ENCODE measurements at regions not wholly inside any gene's neighbourhood (a gene's known extent, or its start where the extent isn't known, plus 50 kb on each side); places are given as distances from the start of the nearest gene placed in this dataset.

DNA sequence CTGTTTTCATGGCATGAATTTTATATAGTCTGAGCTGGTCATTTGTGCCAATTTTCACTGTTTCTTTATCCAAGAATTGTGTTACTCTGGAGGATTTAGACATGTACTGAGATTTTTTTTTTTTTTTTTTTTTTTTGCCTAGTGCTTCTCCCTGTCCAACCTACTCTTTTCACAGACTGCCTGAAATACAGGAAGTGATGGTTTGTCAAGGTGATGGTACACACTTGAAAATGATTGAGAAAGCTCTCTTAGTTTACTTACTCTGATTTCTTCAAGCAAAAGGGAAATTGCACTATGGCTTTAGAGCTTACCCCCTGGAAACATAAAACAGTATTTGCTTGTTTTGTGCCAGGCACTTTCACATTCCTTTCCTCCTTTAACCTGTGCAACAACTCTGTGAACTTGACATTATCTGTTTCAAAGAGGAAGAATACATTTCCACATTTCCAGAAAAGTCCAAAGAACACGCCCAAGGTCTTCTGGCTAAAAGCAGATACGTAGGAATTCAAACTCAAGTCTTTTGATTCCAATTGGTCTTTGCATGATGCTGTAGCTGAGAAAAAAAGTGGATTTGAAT lies 181.1 kb downstream of the SLC15A5 start:
- ATAC-seq, result no peak
- in situ Hi-C loops (cut with HindIII; ENCODE audit: low pct_unique_long_range_greater_than_20kb, low sequenced_read_pairs), result no loop called here
- TF ChIP-seq POLR2AphosphoS5 (IDR thresholded peaks at IDR 0.05; ENCODE audit: low read depth, low read length), result no peak
- intact Hi-C loops (cut with micrococcal nuclease; ENCODE audit: unreplicated experiment), result no loop called here
- Histone ChIP-seq H3K27me3 (ENCODE audit: control insufficient read depth, insufficient read depth, low read length) (no peaks in the 10 kb centered on the region), H3K4me3 (ENCODE audit: low read depth in 2 of 2, low read length in 2 of 2) (no peak overlapping the region), H3K27ac (ENCODE audit: low read length) (no peak overlapping the region), H3K9me3 (ENCODE audit: control insufficient read depth, insufficient read depth, low read depth, low read length) (no peaks in the 10 kb centered on the region), H3K36me3 (ENCODE audit: control insufficient read depth, insufficient read depth, low read length) (no peaks in the 10 kb centered on the region), H3K4me1 (ENCODE audit: control insufficient read depth, insufficient read depth, low read length) (no peaks in the 10 kb centered on the region)
- BruUV-seq (replicated peaks), result no TSS peak
- ChIA-PET POLR2A (interaction anchor here (0.6 kb wide), 1 partner anchor 153 kb away, joined by 3 read pairs; no protein-coding TSS in a partner anchor), CTCF (no interaction called here)
- DNase-seq (ENCODE audit: low read depth, low spot score), result no peak

DNA sequence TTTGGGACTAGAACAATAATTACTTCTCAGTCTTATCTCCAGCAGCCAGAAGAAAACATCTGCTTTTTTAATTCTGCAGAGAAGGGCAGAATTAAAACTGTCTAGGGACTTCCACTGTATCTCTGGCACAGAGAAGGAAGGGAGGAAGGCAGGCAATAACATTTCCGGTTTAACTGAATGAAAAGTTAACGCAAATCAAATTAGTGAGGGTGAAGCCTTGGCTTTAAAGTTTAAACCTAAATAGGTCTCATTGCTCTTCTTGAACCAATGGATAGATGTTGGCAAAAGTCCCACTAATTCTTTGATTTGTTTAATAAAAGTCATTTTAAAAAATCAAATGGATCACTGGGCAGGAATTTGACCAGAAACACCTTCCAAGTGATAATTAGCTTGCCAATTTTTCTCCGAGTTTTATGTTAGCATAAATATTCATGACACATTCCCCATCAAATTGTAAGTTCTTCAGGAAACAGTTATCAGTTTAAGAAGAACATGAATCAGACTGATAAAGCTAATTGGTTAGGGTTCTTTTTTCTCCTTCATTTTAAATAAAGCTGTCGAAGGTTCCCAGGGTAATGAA lies 181.9 kb downstream of the SLC15A5 start:
- TF ChIP-seq POLR2AphosphoS5 (IDR thresholded peaks at IDR 0.05; ENCODE audit: low read depth, low read length), result no peak
- no peak for TF ChIP-seq SIN3A (IDR thresholded peaks at IDR 0.05; ENCODE audit: borderline replicate concordance, insufficient read depth, low read depth, low read length)
- no peak for TF ChIP-seq TCF7L2 (IDR thresholded peaks at IDR 0.05; ENCODE audit: low read depth, low read length)
- TF ChIP-seq, protein P1, sequence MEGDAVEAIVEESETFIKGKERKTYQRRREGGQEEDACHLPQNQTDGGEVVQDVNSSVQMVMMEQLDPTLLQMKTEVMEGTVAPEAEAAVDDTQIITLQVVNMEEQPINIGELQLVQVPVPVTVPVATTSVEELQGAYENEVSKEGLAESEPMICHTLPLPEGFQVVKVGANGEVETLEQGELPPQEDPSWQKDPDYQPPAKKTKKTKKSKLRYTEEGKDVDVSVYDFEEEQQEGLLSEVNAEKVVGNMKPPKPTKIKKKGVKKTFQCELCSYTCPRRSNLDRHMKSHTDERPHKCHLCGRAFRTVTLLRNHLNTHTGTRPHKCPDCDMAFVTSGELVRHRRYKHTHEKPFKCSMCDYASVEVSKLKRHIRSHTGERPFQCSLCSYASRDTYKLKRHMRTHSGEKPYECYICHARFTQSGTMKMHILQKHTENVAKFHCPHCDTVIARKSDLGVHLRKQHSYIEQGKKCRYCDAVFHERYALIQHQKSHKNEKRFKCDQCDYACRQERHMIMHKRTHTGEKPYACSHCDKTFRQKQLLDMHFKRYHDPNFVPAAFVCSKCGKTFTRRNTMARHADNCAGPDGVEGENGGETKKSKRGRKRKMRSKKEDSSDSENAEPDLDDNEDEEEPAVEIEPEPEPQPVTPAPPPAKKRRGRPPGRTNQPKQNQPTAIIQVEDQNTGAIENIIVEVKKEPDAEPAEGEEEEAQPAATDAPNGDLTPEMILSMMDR (IDR thresholded peaks at IDR 0.05), result no peak
- TF ChIP-seq, protein P2, sequence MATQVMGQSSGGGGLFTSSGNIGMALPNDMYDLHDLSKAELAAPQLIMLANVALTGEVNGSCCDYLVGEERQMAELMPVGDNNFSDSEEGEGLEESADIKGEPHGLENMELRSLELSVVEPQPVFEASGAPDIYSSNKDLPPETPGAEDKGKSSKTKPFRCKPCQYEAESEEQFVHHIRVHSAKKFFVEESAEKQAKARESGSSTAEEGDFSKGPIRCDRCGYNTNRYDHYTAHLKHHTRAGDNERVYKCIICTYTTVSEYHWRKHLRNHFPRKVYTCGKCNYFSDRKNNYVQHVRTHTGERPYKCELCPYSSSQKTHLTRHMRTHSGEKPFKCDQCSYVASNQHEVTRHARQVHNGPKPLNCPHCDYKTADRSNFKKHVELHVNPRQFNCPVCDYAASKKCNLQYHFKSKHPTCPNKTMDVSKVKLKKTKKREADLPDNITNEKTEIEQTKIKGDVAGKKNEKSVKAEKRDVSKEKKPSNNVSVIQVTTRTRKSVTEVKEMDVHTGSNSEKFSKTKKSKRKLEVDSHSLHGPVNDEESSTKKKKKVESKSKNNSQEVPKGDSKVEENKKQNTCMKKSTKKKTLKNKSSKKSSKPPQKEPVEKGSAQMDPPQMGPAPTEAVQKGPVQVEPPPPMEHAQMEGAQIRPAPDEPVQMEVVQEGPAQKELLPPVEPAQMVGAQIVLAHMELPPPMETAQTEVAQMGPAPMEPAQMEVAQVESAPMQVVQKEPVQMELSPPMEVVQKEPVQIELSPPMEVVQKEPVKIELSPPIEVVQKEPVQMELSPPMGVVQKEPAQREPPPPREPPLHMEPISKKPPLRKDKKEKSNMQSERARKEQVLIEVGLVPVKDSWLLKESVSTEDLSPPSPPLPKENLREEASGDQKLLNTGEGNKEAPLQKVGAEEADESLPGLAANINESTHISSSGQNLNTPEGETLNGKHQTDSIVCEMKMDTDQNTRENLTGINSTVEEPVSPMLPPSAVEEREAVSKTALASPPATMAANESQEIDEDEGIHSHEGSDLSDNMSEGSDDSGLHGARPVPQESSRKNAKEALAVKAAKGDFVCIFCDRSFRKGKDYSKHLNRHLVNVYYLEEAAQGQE (IDR thresholded peaks at IDR 0.05; ENCODE audit: insufficient read depth in 1 of 2, low read depth in 2 of 2, low read length in 1 of 2), result no peak
- in situ Hi-C loops (cut with HindIII; ENCODE audit: low pct_unique_long_range_greater_than_20kb, low sequenced_read_pairs) (no loop called here), intact Hi-C loops (cut with micrococcal nuclease; ENCODE audit: unreplicated experiment) (no loop called here)
- CTCF ChIA-PET, result no interaction called here
- Histone ChIP-seq H3K9me3 (ENCODE audit: control insufficient read depth, insufficient read depth, low read depth, low read length) (no peaks in the 10 kb centered on the region), H3K4me1 (ENCODE audit: control insufficient read depth, insufficient read depth, low read length) (no peaks in the 10 kb centered on the region), H3K27me3 (ENCODE audit: control insufficient read depth, insufficient read depth, low read length) (no peaks in the 10 kb centered on the region), H3K27ac (ENCODE audit: low read length) (no peak overlapping the region), H3K4me3 (ENCODE audit: low read depth in 2 of 2, low read length in 2 of 2) (no peak overlapping the region), H3K36me3 (ENCODE audit: control insufficient read depth, insufficient read depth, low read length) (no peaks in the 10 kb centered on the region)
- BruUV-seq (replicated peaks), result no TSS peak
- ATAC-seq (no peak), DNase-seq (ENCODE audit: low read depth, low spot score) (no peak)
- POLR2A ChIA-PET, result no interaction called here

DNA sequence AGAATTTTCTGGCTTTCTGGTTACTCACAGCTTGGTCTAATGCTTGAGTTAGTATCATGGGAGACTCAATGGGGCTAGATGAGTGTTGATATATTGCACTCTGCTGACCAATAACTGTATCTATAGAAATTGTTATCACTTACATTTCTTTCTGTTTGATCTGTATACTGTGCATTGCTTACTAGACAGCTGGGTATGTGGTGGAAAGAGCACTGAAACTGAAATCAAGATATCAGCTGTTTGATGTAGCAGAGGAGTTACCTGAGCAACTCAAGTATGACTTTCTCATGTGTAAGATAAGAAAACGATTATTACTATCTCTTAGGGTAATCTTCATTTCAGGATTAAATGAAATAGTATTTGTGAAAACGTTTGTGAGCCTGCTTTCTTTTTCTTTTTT lies 183.0 kb downstream of the SLC15A5 start:
- in situ Hi-C loops (cut with HindIII; ENCODE audit: low pct_unique_long_range_greater_than_20kb, low sequenced_read_pairs), result no loop called here
- H3K27me3 ChIP-seq (ENCODE audit: control insufficient read depth, insufficient read depth, low read length), result no peaks in the 10 kb centered on the region
- CTCF ChIA-PET, result no interaction called here

More for the DNA sequence above, 183.0 kb downstream of the SLC15A5 start:
- Histone ChIP-seq H3K4me3 (ENCODE audit: low read depth in 2 of 2, low read length in 2 of 2) (no peak overlapping the region), H3K9me3 (ENCODE audit: control insufficient read depth, insufficient read depth, low read depth, low read length) (no peaks in the 10 kb centered on the region), H3K27ac (ENCODE audit: low read length) (no peak overlapping the region), H3K4me1 (ENCODE audit: control insufficient read depth, insufficient read depth, low read length) (no peaks in the 10 kb centered on the region), H3K36me3 (ENCODE audit: control insufficient read depth, insufficient read depth, low read length) (no peaks in the 10 kb centered on the region)
- no TSS peak for BruUV-seq (replicated peaks)
- ATAC-seq (no peak), DNase-seq (ENCODE audit: low read depth, low spot score) (no peak)
- TF ChIP-seq TCF7L2 (IDR thresholded peaks at IDR 0.05; ENCODE audit: low read depth, low read length) (no peak), SIN3A (IDR thresholded peaks at IDR 0.05; ENCODE audit: borderline replicate concordance, insufficient read depth, low read depth, low read length) (no peak)
- TF ChIP-seq, protein P1 (IDR thresholded peaks at IDR 0.05), result no peak
- TF ChIP-seq, protein P2 (IDR thresholded peaks at IDR 0.05; ENCODE audit: insufficient read depth in 1 of 2, low read depth in 2 of 2, low read length in 1 of 2), result no peak
- intact Hi-C loops (cut with micrococcal nuclease; ENCODE audit: unreplicated experiment), result no loop called here
- POLR2A ChIA-PET, result no interaction called here
